IMR-90 (cell line): ENCODE measurements at regions not wholly inside any gene's neighbourhood (a gene's known extent, or its start where the extent isn't known, plus 50 kb on each side); places are given as distances from the start of the nearest gene placed in this dataset.

ENCODE experiments used
- ATAC-seq: fragments of 200-7000 bp; cut with Tn5 transposase; 2 replicates; pipeline ENCODE4 v1.9.1; 2020; ENCODE audit warnings: low read depth, mild to moderate bottlenecking, moderate library complexity
- BruUV-seq: library from RNA; stranded (reverse); fragments of 400-500 nt; replicated peaks from 2 replicates; lab custom pipeline; 2021; lab: Mats Ljungman, UMichigan
- CTCF ChIA-PET: fragments of 300-600 bp; formaldehyde crosslinking; extraction: SDS; loops from one replicate; lab custom pipeline; 2021; ENCODE audit warnings: antibody characterized with exemption; lab: Yijun Ruan, JAX
- POLR2A ChIA-PET: fragments of 300-600 bp; sonication (Branson Sonifier 250); formaldehyde crosslinking; loops from one replicate; lab custom pipeline; 2022; ENCODE audit warnings: antibody characterized with exemption; ENCODE audit not compliant: unreplicated experiment; lab: Charles Lee
- DNase-seq: peaks from one replicate; pipeline ENCODE4 v3.0.0; 2013
- H2AFZ ChIP-seq: replicated peaks from 2 replicates; pipeline ENCODE3; 2013; ENCODE audit warnings: low read length, mild to moderate bottlenecking; ENCODE audit not compliant: poor library complexity
- H2AK5ac ChIP-seq: 2 replicates; pipeline ENCODE4 v1.6.1; 2013; ENCODE audit warnings: low read depth, low read length, inconsistent platforms
- H2AK9ac ChIP-seq: replicated peaks from 2 replicates; pipeline ENCODE3; 2013; ENCODE audit warnings: mild to moderate bottlenecking, low read depth, low read length, moderate library complexity; ENCODE audit not compliant: poor library complexity
- H2BK120ac ChIP-seq: 2 replicates; pipeline ENCODE4 v1.6.1; 2013; ENCODE audit warnings: low read depth, low read length, inconsistent platforms
- H2BK15ac ChIP-seq: 3 replicates; pipeline ENCODE4 v1.6.1; 2013; ENCODE audit warnings: low read depth, low read length, inconsistent platforms
- H2BK20ac ChIP-seq: 2 replicates; pipeline ENCODE4 v1.6.1; 2013; ENCODE audit warnings: low read depth, mild to moderate bottlenecking, inconsistent platforms, low read length, moderate library complexity
- H2BK5ac ChIP-seq: 2 replicates; pipeline ENCODE4 v1.6.1; 2013; ENCODE audit warnings: mild to moderate bottlenecking, low read depth, low read length, inconsistent platforms; ENCODE audit not compliant: poor library complexity, severe bottlenecking
- H3K14ac ChIP-seq: replicated peaks from 2 replicates; pipeline ENCODE4 v1.6.1; 2013; ENCODE audit warnings: low read depth, low read length, inconsistent platforms
- H3K18ac ChIP-seq: 2 replicates; pipeline ENCODE4 v1.6.1; 2013; ENCODE audit warnings: low read depth, low read length, control low read depth
- H3K23ac ChIP-seq: 2 replicates; pipeline ENCODE4 v1.6.1; 2013; ENCODE audit warnings: low read depth, low read length, inconsistent platforms
- H3K27ac ChIP-seq: 2 replicates; pipeline ENCODE4 v1.5.1; 2013; ENCODE audit warnings: mild to moderate bottlenecking, control low read depth, low read length; ENCODE audit not compliant: insufficient read depth
- H3K27me3 ChIP-seq: 2 replicates; pipeline ENCODE4 v1.6.1; 2013; ENCODE audit warnings: low read length; ENCODE audit not compliant: control insufficient read depth, insufficient read depth
- H3K36me3 ChIP-seq: 2 replicates; pipeline ENCODE4 v1.6.1; 2013; ENCODE audit warnings: low read length, mixed read lengths; ENCODE audit not compliant: control insufficient read depth, insufficient read depth
- H3K4ac ChIP-seq: 2 replicates; pipeline ENCODE4 v1.6.1; 2013; ENCODE audit warnings: low read depth, low read length, inconsistent platforms
- H3K4me1 ChIP-seq: 2 replicates; pipeline ENCODE4 v1.6.1; 2013; ENCODE audit warnings: low read length, mixed read lengths; ENCODE audit not compliant: control insufficient read depth, insufficient read depth
- H3K4me2 ChIP-seq: 2 replicates; pipeline ENCODE4 v1.6.1; 2013; ENCODE audit warnings: low read depth, mild to moderate bottlenecking, control low read depth, low read length, moderate library complexity
- H3K4me3 ChIP-seq: 2 replicates; pipeline ENCODE4 v1.5.1; 2013; ENCODE audit warnings: low read depth, mild to moderate bottlenecking, control low read depth, low read length, moderate library complexity; ENCODE audit not compliant: insufficient read depth
- H3K56ac ChIP-seq: 2 replicates; pipeline ENCODE4 v1.6.1; 2013; ENCODE audit warnings: low read length, inconsistent platforms; ENCODE audit not compliant: insufficient read depth; ENCODE audit errors: extremely low read depth
- H3K79me1 ChIP-seq, 2 experiments: 2 replicates each; pipeline ENCODE4 v1.6.1; 2013; ENCODE audit warnings: low read length in 2 of 2, inconsistent platforms in 1 of 2, low read depth in 1 of 2
- H3K9ac ChIP-seq: 2 replicates; pipeline ENCODE4 v1.6.1; 2013; ENCODE audit warnings: low read depth, low read length, control low read depth
- H3K9me1 ChIP-seq: 2 replicates; pipeline ENCODE4 v1.6.1; 2013; ENCODE audit warnings: low read length, inconsistent platforms; ENCODE audit not compliant: insufficient read depth
- H3K9me3 ChIP-seq: 2 replicates; pipeline ENCODE4 v1.6.1; 2013; ENCODE audit warnings: low read length; ENCODE audit not compliant: control insufficient read depth, insufficient read depth
- H4K20me1 ChIP-seq: 2 replicates; pipeline ENCODE4 v1.6.1; 2013; ENCODE audit warnings: low read length, inconsistent platforms; ENCODE audit not compliant: insufficient read depth
- H4K5ac ChIP-seq: 2 replicates; pipeline ENCODE4 v1.6.1; 2013; ENCODE audit warnings: mild to moderate bottlenecking, low read depth, low read length, control low read depth
- H4K8ac ChIP-seq, 2 experiments: 2 replicates each; pipeline ENCODE4 v1.6.1; 2013; ENCODE audit warnings: low read depth in 2 of 2, low read length in 2 of 2, control low read depth in 1 of 2, inconsistent platforms in 1 of 2
- H4K91ac ChIP-seq: 2 replicates; pipeline ENCODE4 v1.6.1; 2013; ENCODE audit warnings: low read depth, low read length, inconsistent platforms; ENCODE audit not compliant: insufficient read depth
- WGBS, 2 experiments: methylation state at CpG; one replicate each; pipeline versions ENCODE4 v1.1.5 to v1.1.7; 2013; ENCODE audit warnings: missing lambda C conversion rate in 2 of 2; ENCODE audit not compliant: insufficient read length in 1 of 2; ENCODE audit errors: extremely low coverage in 2 of 2; 5-methylcytosine and 5-hydroxymethylcytosine counted together
- dilution Hi-C: fragments of 300-500 bp; cut with HindIII; formaldehyde crosslinking; loops from one replicate; pipeline ENCODE4 v1.14.3; 2018; ENCODE audit warnings: low sequenced_read_pairs; ENCODE audit not compliant: unreplicated experiment
- in situ Hi-C: fragments of 300-500 bp; cut with MboI; formaldehyde crosslinking; loops from 3 replicates; pipeline ENCODE4 v1.14.3; 2019; ENCODE audit warnings: low sequenced_read_pairs, inconsistent platforms, mixed read lengths
- intact Hi-C: fragments of 100-400 bp; cut with micrococcal nuclease; formaldehyde crosslinking; loops from 2 replicates; pipeline ENCODE4 v1.10.0; 2022
- TF ChIP-seq, protein P1 (sequence below): fragments of 150-350 bp; IDR thresholded peaks from 2 replicates; pipeline ENCODE4 v1.6.1; 2017; ENCODE audit warnings: mild to moderate bottlenecking, antibody characterized with exemption, low read length, low read depth
- TF ChIP-seq, protein P2 (sequence below): conservative IDR thresholded peaks from 2 replicates; pipeline ENCODE4 v1.5.1; 2012; ENCODE audit warnings: mild to moderate bottlenecking, low read depth, low read length, improper control_type of control experiment

- no peak overlapping the region for H3K4ac ChIP-seq
- CTCF ChIA-PET = no interaction called here
- no peak overlapping the region for H3K9ac ChIP-seq
- no peak overlapping the region for H2AFZ ChIP-seq
- no peak overlapping the region for H4K8ac ChIP-seq
- no peaks in the 10 kb centered on the region for H3K79me1 ChIP-seq
- BruUV-seq = no TSS peak
- no peaks in the 10 kb centered on the region for H3K36me3 ChIP-seq
- H2AK9ac ChIP-seq = no peak overlapping the region
- H3K27me3 ChIP-seq = no peaks in the 10 kb centered on the region
- H3K4me1 ChIP-seq = no peaks in the 10 kb centered on the region
- no peaks in the 10 kb centered on the region for H3K9me1 ChIP-seq
- intact Hi-C loops (no loop called here), dilution Hi-C loops (no loop called here), in situ Hi-C loops (no loop called here)
- H3K27ac ChIP-seq = no peak overlapping the region
- ATAC-seq (no peak), DNase-seq (no peak)
- WGBS, 2 experiments = no CpG with 5 or more reads among the region's 13 CpGs
- no peak overlapping the region for H2BK120ac ChIP-seq
- no peak overlapping the region for H3K18ac ChIP-seq
- no peak overlapping the region for H3K4me2 ChIP-seq
- H3K23ac ChIP-seq = no peak overlapping the region
- H2BK5ac ChIP-seq = no peak overlapping the region
- POLR2A ChIA-PET = no interaction called here
- H2AK5ac ChIP-seq = no peak overlapping the region
- H3K14ac ChIP-seq = no peak overlapping the region
- TF ChIP-seq, protein P1, sequence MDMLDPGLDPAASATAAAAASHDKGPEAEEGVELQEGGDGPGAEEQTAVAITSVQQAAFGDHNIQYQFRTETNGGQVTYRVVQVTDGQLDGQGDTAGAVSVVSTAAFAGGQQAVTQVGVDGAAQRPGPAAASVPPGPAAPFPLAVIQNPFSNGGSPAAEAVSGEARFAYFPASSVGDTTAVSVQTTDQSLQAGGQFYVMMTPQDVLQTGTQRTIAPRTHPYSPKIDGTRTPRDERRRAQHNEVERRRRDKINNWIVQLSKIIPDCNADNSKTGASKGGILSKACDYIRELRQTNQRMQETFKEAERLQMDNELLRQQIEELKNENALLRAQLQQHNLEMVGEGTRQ = no peak
- TF ChIP-seq, protein P2, sequence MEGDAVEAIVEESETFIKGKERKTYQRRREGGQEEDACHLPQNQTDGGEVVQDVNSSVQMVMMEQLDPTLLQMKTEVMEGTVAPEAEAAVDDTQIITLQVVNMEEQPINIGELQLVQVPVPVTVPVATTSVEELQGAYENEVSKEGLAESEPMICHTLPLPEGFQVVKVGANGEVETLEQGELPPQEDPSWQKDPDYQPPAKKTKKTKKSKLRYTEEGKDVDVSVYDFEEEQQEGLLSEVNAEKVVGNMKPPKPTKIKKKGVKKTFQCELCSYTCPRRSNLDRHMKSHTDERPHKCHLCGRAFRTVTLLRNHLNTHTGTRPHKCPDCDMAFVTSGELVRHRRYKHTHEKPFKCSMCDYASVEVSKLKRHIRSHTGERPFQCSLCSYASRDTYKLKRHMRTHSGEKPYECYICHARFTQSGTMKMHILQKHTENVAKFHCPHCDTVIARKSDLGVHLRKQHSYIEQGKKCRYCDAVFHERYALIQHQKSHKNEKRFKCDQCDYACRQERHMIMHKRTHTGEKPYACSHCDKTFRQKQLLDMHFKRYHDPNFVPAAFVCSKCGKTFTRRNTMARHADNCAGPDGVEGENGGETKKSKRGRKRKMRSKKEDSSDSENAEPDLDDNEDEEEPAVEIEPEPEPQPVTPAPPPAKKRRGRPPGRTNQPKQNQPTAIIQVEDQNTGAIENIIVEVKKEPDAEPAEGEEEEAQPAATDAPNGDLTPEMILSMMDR = no peak
- no peak overlapping the region for H2BK15ac ChIP-seq
- no peaks in the 10 kb centered on the region for H4K20me1 ChIP-seq
- no peak overlapping the region for H3K4me3 ChIP-seq
- H4K5ac ChIP-seq = no peak overlapping the region
- H4K91ac ChIP-seq = no peak overlapping the region
- no peak overlapping the region for H2BK20ac ChIP-seq
- no peaks in the 10 kb centered on the region for H3K9me3 ChIP-seq
- H3K56ac ChIP-seq = no peak overlapping the region
These were observed 167.8 kb upstream of the MTNR1B start for GRCh38 chr11:92801685-92802084.
